ENCODE measurements at regions not wholly inside any gene's neighbourhood (a gene's known extent, or its start where the extent isn't known, plus 50 kb on each side); places are given as distances from the start of the nearest gene placed in this dataset.

GRCh38 chr6:19009769-19010168 is 622.6 kb downstream of the RNF144B start:
- no peaks in the 10 kb centered on the region for H3K36me3 Mint-ChIP-seq
- no peak for DNase-seq
- no peaks in the 10 kb centered on the region for H3K27me3 Mint-ChIP-seq
- peaks cover 6% of the 10 kb centered on the region for H3K9me3 Mint-ChIP-seq
- H3K4me3 Mint-ChIP-seq: no peak overlapping the region
- CTCF ChIA-PET: no interaction called here
- H3K27ac Mint-ChIP-seq: no peak overlapping the region
- H3K4me1 Mint-ChIP-seq: no peaks in the 10 kb centered on the region

GRCh38 chr6:19013026-19013705 is 626.0 kb downstream of the RNF144B start:
- no peak for DNase-seq
- Mint-ChIP-seq H3K27me3 (no peaks in the 10 kb centered on the region), H3K4me3 (no peak overlapping the region), H3K27ac (no peak overlapping the region), H3K36me3 (no peaks in the 10 kb centered on the region), H3K4me1 (no peaks in the 10 kb centered on the region), H3K9me3 (peaks cover 3% of the 10 kb centered on the region)
- CTCF ChIA-PET: no interaction called here

- Mint-ChIP-seq H3K27ac (no peak overlapping the region), H3K9me3 (no peaks in the 10 kb centered on the region), H3K4me3 (no peak overlapping the region), H3K36me3 (no peaks in the 10 kb centered on the region), H3K27me3 (no peaks in the 10 kb centered on the region), H3K4me1 (no peaks in the 10 kb centered on the region)
- DNase-seq: no peak
- CTCF ChIA-PET: no interaction called here
Observed at GRCh38 chr6:19024737-19025136, 637.6 kb downstream of the RNF144B start.

- Mint-ChIP-seq H3K27ac (no peak overlapping the region), H3K9me3 (peaks cover 2% of the 10 kb centered on the region), H3K27me3 (no peaks in the 10 kb centered on the region), H3K4me1 (no peaks in the 10 kb centered on the region), H3K4me3 (no peak overlapping the region), H3K36me3 (no peaks in the 10 kb centered on the region)
- DNase-seq: no peak
- CTCF ChIA-PET: no interaction called here
Observed at GRCh38 chr6:19028201-19028600, 641.1 kb downstream of the RNF144B start.

GRCh38 chr6:19032591-19033295 is 645.6 kb downstream of the RNF144B start:
- H3K27ac Mint-ChIP-seq: no peak overlapping the region
- H3K9me3 Mint-ChIP-seq: peaks cover 2% of the 10 kb centered on the region
- DNase-seq: no peak
- CTCF ChIA-PET: no interaction called here
- no peaks in the 10 kb centered on the region for H3K27me3 Mint-ChIP-seq
- no peak overlapping the region for H3K4me3 Mint-ChIP-seq
- H3K36me3 Mint-ChIP-seq: no peaks in the 10 kb centered on the region
- H3K4me1 Mint-ChIP-seq: no peaks in the 10 kb centered on the region

GRCh38 chr6:19033683-19034082 is 646.5 kb downstream of the RNF144B start:
- Mint-ChIP-seq H3K4me1 (no peaks in the 10 kb centered on the region), H3K36me3 (no peaks in the 10 kb centered on the region), H3K4me3 (no peak overlapping the region), H3K9me3 (peaks cover 2% of the 10 kb centered on the region), H3K27ac (no peak overlapping the region), H3K27me3 (no peaks in the 10 kb centered on the region)
- no peak for DNase-seq
- CTCF ChIA-PET: no interaction called here

- CTCF ChIA-PET: no interaction called here
- Mint-ChIP-seq H3K36me3 (no peaks in the 10 kb centered on the region), H3K4me3 (no peak overlapping the region), H3K4me1 (no peaks in the 10 kb centered on the region), H3K27ac (no peak overlapping the region), H3K9me3 (peaks cover 2% of the 10 kb centered on the region), H3K27me3 (no peaks in the 10 kb centered on the region)
- no peak for DNase-seq
Observed at GRCh38 chr6:19034986-19035385, 647.8 kb downstream of the RNF144B start.

- CTCF ChIA-PET: no interaction called here
- no peaks in the 10 kb centered on the region for H3K36me3 Mint-ChIP-seq
- no peaks in the 10 kb centered on the region for H3K4me1 Mint-ChIP-seq
- DNase-seq: no peak
- H3K4me3 Mint-ChIP-seq: no peak overlapping the region
- no peak overlapping the region for H3K27ac Mint-ChIP-seq
- no peaks in the 10 kb centered on the region for H3K27me3 Mint-ChIP-seq
- H3K9me3 Mint-ChIP-seq: no peaks in the 10 kb centered on the region
Observed at GRCh38 chr6:19035461-19036195, 648.5 kb downstream of the RNF144B start.

- Mint-ChIP-seq H3K9me3 (no peaks in the 10 kb centered on the region), H3K27me3 (no peaks in the 10 kb centered on the region), H3K4me1 (no peaks in the 10 kb centered on the region), H3K36me3 (no peaks in the 10 kb centered on the region), H3K4me3 (no peak overlapping the region), H3K27ac (no peak overlapping the region)
- CTCF ChIA-PET: no interaction called here
- no peak for DNase-seq
Observed at GRCh38 chr6:19036196-19036555, 649.0 kb downstream of the RNF144B start.

- Mint-ChIP-seq H3K4me3 (no peak overlapping the region), H3K27me3 (no peaks in the 10 kb centered on the region), H3K27ac (no peak overlapping the region), H3K4me1 (no peaks in the 10 kb centered on the region), H3K36me3 (no peaks in the 10 kb centered on the region), H3K9me3 (no peaks in the 10 kb centered on the region)
- no peak for DNase-seq
- CTCF ChIA-PET: no interaction called here
Observed at GRCh38 chr6:19037607-19038006, 650.5 kb downstream of the RNF144B start.

GRCh38 chr6:19039287-19039686 is 652.1 kb downstream of the RNF144B start:
- H3K4me3 Mint-ChIP-seq: no peak overlapping the region
- CTCF ChIA-PET: no interaction called here
- H3K9me3 Mint-ChIP-seq: no peaks in the 10 kb centered on the region
- H3K27ac Mint-ChIP-seq: no peak overlapping the region
- no peaks in the 10 kb centered on the region for H3K27me3 Mint-ChIP-seq
- no peak for DNase-seq
- no peaks in the 10 kb centered on the region for H3K4me1 Mint-ChIP-seq
- H3K36me3 Mint-ChIP-seq: no peaks in the 10 kb centered on the region

GRCh38 chr6:19041906-19042305 is 654.8 kb downstream of the RNF144B start:
- no peaks in the 10 kb centered on the region for H3K9me3 Mint-ChIP-seq
- DNase-seq: no peak
- H3K27me3 Mint-ChIP-seq: no peaks in the 10 kb centered on the region
- CTCF ChIA-PET: no interaction called here
- H3K4me1 Mint-ChIP-seq: no peaks in the 10 kb centered on the region
- H3K4me3 Mint-ChIP-seq: no peak overlapping the region
- H3K27ac Mint-ChIP-seq: no peak overlapping the region
- no peaks in the 10 kb centered on the region for H3K36me3 Mint-ChIP-seq

GRCh38 chr6:19042420-19042819 is 655.3 kb downstream of the RNF144B start:
- H3K27me3 Mint-ChIP-seq: no peaks in the 10 kb centered on the region
- H3K36me3 Mint-ChIP-seq: no peaks in the 10 kb centered on the region
- DNase-seq: no peak
- CTCF ChIA-PET: no interaction called here
- no peaks in the 10 kb centered on the region for H3K9me3 Mint-ChIP-seq
- H3K4me1 Mint-ChIP-seq: no peaks in the 10 kb centered on the region
- no peak overlapping the region for H3K27ac Mint-ChIP-seq
- H3K4me3 Mint-ChIP-seq: no peak overlapping the region

GRCh38 chr6:19050765-19051164 is 663.6 kb downstream of the RNF144B start:
- no peaks in the 10 kb centered on the region for H3K4me1 Mint-ChIP-seq
- H3K36me3 Mint-ChIP-seq: no peaks in the 10 kb centered on the region
- CTCF ChIA-PET: no interaction called here
- H3K4me3 Mint-ChIP-seq: no peak overlapping the region
- DNase-seq: no peak
- H3K27ac Mint-ChIP-seq: no peak overlapping the region
- H3K9me3 Mint-ChIP-seq: peaks cover 18% of the 10 kb centered on the region
- no peaks in the 10 kb centered on the region for H3K27me3 Mint-ChIP-seq

GRCh38 chr6:19052219-19052618 is 665.1 kb downstream of the RNF144B start:
- Mint-ChIP-seq H3K4me3 (no peak overlapping the region), H3K9me3 (peaks cover 20% of the 10 kb centered on the region), H3K4me1 (no peaks in the 10 kb centered on the region), H3K27me3 (no peaks in the 10 kb centered on the region), H3K27ac (no peak overlapping the region), H3K36me3 (no peaks in the 10 kb centered on the region)
- CTCF ChIA-PET: no interaction called here
- DNase-seq: no peak
